ENCODE measurements at regions not wholly inside any gene's neighbourhood (a gene's known extent, or its start where the extent isn't known, plus 50 kb on each side); places are given as distances from the start of the nearest gene placed in this dataset.

DNA sequence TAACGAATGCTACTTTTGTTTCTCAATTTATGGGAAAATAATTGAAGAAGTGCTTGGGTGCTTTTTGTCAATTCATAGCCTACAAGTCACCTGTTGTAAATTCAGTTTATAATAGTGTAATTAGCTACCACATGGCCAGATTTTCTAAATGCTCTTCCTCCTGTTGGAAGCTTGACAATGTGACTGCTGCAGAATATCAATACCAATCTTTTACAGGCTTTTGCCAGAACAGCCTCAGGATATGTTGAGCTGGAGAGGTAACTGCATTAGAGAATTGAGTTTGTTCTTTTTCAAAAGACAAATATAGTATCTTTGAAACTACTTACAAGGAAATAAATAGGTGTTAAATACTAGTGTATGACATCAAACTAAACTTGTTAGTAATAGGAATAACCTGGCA, 277.8 kb downstream of the POU4F1 start:
- DNase-seq: no peak

- peak; percentile 4 for DNase-seq
Measured at GRCh38 chr13:78323848-78324247, 279.5 kb downstream of the POU4F1 start.

- no peak for DNase-seq
Measured at GRCh38 chr13:78323040-78323439, 280.3 kb downstream of the POU4F1 start.

DNA sequence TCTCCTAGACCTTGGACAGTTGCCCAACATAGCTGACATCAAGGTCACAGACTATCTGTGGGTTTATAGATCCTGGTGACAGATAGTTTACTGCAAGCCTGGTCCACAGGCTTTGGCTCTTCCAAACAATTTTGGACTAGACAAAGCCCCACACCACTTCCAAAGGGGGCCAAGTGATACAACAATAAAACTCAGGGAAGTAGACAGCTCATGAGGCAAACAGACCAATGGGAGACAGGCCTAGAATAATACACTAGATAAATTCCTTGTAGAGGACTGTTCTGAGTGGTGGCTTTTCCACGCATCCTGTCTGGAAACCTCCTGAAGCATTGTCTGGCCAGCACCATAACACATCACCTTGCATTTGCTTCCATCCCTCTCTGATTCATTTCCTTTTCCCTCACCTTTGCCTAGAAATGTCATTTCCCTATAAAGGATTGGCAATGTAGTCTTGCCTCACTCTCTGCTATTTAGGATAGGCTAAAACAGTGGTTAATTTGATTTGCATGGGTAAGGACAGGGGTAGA, 284.2 kb downstream of the POU4F1 start:
- no peak for DNase-seq

GRCh38 chr13:78317030-78317429, 286.3 kb downstream of the POU4F1 start:
- DNase-seq: no peak

DNA sequence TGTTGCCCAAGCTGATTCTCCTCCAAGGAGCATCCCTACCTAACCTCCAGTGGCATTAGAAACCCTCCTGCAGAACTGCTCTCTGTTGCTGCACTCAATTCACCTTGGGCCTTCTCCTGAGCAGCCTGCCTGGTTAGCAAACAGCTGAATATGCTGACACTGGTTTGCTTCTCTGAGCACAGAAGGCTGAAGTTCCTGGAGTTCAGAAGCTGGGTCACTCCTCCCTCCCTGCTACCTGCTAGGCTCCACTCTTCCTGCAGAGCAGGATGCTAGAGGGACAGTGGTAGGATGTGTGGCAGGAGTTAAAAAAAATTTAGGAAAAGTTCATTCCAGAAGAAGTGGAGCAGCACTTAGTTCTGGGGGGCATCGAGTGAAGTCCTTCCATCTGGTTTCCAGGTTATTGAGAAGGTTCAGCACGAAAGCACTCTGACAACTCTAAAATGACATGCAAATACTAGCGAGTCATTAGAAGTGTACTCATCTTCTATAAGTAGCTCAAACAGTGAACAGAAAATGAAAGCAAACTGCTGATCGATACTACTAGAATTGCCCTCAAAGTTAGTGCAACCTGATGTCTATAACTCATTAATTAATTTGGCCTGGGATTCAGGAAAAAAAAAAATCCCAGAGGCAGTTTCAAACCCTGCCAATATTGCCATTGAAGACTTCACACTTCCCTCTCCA, 293.7 kb downstream of the POU4F1 start:
- no peak for DNase-seq

DNA sequence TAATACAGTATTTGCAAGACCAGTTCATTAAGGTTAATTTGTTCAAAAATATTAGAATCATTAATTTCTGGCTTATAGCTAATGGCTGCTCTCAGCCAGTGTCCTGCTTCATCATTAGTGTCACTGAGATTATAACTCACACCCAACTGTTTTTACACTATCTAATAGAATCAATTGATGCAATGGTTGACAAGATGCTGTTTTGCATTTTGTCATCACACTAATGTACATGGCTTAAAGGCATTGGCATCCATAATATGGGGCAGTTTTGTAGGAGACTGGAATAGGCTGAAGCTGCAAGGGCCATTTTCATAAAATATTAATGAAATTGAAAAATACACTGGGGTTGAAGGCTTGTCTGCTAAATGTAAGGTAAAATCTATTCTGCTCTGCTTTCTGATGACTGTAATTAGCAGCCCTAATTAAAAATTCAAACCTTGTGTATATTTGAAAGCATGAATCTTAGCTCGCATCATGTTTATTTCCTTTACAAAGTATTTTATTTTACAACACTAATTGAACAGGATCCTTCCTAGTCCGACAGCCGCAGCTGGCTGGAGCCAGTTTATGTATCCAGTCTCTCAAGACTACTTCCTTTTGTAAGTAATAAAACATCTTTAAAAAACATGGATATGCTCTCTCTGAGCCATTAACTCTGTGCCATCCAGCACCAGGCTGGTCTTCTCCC, 296.7 kb downstream of the POU4F1 start:
- DNase-seq: no peak

DNA sequence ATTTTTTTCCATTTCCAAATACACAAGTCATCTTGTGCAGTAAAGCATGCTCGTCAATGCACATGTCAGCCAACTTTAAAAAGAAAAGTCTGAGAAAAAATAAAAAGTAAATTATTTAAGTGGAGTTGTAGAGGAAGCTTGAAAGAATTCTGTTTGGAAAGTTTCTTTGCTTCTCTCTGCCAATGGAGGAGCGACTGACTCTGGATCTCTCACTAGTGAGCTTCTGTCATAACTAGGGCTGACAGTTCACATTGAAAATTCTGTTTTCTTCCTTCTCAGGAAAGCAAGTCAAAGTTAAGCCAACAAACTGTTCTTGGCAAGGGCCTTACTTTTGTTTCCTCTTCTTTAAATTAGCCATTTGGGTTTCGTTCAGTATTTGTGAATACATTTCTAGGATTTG, 298.2 kb downstream of the POU4F1 start:
- no peak for DNase-seq

GRCh38 chr13:78299832-78300623, 303.3 kb downstream of the POU4F1 start:
- no peak for DNase-seq

- no peak for DNase-seq
Measured at GRCh38 chr13:78298657-78299056, 304.7 kb downstream of the POU4F1 start.

DNA sequence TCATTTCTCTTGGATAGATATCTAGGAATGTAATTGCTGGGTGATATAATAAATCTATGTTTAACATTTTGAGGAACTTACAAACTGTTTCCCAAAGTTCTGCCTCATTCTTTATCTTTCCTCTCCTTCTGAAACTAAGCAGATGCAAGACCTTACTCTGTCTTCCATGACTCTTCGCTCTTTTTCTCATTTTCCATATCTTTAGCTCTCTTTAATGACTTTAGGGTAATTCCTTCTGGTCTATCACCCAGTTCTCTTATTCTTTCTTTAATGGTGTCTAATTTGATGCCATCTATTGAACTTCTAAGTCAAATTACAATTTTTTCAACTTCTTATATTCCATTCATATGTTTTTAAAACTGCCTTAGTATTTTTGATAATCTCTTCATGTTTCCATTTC, 316.6 kb downstream of the POU4F1 start:
- DNase-seq: no peak

- no peak for DNase-seq
Measured at GRCh38 chr13:78265098-78265497, 338.3 kb downstream of the POU4F1 start.

GRCh38 chr13:78258304-78258703, 339.7 kb upstream of the EDNRB start:
- no peak for DNase-seq

DNA sequence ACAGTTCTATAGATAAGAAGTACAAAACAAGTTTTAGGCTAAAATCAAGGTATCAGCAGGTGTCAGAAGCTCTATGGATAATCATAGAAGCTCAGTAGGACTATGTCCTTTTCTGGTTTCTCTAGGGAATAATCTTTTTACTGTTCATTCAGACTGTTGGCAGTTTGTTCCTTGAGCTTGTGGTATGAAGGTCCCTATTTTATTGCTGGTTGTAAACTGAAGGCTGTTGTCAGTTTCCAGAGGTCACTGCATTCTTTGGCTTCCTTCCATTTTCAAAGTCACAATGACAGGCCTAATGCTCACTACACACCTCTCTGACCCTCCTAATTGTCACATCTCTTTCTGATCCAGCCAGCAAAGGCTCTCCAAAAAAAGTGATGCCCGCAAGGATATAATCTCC, 337.9 kb upstream of the EDNRB start:
- no peak for DNase-seq

DNA sequence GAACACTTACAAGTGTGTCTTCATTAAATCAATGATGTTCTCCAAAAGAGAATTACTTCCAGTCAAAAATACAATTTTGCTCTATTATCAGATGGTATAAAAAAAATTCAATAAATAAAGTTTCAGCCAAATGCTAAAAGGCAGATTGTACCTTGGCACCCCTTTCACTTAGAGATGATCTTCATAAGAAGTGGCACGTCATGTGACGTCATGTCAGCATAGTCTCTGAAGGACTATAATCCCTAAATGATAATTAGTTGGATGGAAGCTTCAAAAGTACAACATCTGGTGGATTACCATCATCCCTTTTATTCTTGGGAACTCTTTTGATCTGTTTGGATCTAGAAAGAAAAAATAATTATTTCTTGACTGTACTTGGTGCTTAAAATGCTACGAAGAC, 335.5 kb upstream of the EDNRB start:
- no peak for DNase-seq

GRCh38 chr13:78247362-78247761, 328.7 kb upstream of the EDNRB start:
- DNase-seq: no peak

- peak; percentile 23 for DNase-seq
Measured at GRCh38 chr13:78241278-78241919, 322.8 kb upstream of the EDNRB start.

DNA sequence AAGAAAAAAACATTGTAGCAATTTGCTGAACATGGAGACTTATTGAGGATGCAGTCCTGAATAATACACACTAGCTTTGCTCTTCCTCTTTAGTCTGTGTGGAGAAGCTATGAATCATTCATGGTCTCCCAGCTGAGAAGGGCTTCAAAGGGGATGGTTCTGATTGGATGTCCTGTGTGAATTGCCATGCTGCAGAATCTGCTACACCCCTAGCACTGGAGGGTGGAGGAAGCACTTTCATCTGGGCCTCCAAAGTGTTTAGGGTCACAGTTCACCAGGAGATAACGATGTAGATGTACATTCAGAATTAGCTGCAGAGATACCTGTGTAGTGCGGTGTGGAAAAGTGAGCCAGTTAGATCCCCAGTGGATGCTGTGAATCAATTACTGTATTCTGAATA, 321.1 kb upstream of the EDNRB start:
- DNase-seq: no peak

DNA sequence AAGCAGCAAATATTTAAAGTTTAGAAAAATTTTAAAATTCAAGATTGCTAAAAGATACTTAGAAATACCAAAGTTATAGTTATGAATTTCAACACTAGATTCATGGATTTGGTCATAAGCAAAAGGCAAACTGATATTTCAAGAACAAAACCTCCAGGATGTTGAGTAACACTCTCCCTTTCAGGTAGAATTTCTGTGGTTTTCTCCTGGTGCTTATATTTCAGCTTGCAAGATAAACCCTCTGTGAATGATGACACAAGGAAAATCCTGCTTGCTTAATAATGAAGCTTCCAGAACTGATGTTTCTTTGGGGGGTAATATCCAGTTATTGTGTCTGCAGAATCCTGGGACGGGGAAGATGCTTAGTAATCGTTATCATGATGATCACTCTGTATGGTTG, 320.3 kb upstream of the EDNRB start:
- no peak for DNase-seq

DNA sequence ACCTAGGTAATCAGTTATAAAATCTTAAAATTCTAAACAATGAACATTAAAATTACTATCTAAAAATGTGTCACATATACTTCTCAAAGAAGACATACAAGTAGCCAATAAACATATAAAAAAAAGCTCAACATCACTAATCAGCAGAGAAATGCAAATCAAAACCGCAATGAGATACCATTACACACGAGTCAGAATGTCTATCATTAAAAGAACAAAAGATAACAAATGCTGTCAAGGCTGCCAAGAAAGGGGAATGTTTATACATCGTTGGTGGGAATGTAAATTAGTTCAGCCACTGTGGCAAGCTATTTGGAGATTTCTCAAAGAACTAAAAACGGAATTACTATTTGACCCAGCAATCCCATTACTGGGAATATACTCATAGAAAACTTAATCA, 310.3 kb upstream of the EDNRB start:
- DNase-seq: no peak

DNA sequence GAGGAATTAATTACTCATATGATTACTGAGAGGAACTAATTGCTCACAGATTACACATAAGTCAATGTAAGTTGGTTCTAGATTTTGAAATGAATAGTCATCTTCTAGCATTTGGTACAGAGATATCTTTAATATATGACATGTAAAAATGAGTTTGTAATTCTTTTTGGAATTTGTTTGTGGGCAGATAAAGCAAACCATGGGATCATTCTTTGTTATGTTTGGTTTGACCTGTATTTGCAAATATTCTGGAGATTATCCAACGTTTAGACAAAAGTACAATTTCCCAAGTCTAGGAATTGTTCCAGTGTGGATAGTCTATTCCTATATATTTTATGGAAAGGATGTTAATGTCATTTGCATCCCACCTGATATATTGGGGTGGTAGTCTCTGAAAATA, 309.6 kb upstream of the EDNRB start:
- no peak for DNase-seq

- DNase-seq: no peak
Measured at GRCh38 chr13:78227709-78228108, 309.1 kb upstream of the EDNRB start.

All from fibroblast of skin of abdomen (primary cell).